Pons (tissue), 1 donor: ENCODE measurements at regions not wholly inside any gene's neighbourhood (a gene's known extent, or its start where the extent isn't known, plus 50 kb on each side); places are given as distances from the start of the nearest gene placed in this dataset.
A peak's percentile ranks its signal among the peaks of the same experiment; 100 is the strongest.

Experiments used
- DNase-seq: peaks from one replicate; pipeline ENCODE4 v3.0.0-alpha.2; 2016; ENCODE audit warnings: low spot score

DNA sequence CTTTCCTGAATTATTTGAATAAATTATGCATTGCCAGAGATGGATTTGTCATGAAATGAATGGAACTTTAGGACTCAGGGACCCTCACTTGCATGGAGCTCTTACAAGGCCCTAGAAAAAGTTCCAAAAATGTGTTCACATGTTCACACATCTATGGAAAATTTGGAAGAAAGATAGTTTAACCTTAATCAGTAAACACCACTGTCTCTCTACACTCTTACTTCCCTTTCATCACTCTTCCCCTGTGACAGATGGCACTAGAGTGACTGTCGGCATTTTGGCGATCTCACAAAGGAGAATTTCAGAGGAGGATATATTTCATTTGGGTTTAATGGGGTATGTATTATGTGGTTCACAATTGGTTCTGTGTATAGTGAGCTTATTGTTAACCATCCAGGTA is 600.8 kb downstream of the IGSF11 start:
- DNase-seq, result no peak

DNA sequence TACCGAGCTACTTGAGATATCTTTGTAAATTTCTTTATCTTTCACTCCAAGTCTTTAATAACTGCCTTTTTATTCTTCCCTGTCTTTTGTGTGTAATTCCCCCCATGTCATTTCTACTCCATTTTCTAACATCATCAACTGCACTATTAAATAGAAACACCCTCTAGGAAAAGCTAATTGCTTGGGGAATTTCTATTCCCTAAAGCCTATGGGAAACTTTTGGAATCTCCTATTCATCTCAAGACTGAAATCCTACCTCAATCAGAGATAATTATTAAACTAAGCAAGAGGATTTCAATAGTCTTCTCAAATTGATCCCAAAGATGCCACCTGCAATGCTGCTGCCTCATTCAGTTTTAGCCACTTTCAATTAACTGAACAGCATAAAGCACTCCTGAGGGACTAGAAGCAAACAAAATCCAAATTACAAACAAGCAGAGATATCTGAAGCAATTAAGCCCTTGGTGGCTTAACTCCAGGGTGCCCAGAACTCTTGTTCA is 598.7 kb downstream of the IGSF11 start:
- no peak for DNase-seq

DNA sequence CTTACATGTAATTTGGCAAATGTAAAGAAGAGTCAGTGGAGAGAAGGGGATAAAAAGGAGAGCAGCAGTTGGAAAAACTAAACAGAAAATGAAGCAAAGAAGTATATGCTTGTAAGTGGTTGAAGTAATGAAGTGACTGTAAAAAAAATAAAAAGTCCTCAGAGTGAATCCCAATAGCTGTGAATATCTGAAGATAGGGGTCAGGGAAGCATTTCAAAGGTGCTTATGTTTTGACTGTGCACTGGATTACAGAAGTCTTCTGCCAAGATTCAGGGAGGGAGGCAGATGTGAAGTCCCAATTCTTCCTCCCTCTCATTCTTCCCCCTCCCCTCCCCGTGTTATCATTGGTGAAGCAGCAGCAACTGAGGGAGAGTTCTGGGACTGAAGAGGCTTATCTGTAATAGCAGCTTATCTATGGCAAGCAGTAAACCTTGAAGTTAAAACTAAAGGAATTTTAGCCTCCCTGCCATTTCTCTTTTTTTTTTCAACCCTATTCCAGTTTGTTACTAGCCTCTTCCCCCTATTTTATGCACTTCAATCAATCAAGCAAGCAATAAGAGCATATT is 597.9 kb downstream of the IGSF11 start:
- DNase-seq, result no peak

DNA sequence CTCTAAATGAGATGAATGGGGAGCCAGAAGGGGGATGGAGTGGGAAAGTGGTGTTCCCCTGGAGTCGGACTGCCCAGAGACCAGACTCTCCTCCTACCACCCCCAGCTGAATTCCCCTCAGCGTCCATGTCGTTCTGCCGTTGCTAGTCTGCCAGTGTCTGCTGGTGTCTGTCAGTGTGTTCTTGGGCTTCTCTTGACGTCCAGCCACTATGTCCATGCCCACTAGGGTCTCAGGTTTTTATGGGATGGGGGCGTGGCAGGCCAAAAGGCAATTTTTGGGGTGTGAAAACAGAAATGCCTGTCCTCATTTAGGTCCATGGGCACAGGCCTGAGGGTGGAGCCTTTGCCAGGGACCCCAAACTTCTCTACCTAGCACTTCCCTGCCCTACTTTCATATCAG is 589.6 kb downstream of the IGSF11 start:
- DNase-seq, result no peak

DNA sequence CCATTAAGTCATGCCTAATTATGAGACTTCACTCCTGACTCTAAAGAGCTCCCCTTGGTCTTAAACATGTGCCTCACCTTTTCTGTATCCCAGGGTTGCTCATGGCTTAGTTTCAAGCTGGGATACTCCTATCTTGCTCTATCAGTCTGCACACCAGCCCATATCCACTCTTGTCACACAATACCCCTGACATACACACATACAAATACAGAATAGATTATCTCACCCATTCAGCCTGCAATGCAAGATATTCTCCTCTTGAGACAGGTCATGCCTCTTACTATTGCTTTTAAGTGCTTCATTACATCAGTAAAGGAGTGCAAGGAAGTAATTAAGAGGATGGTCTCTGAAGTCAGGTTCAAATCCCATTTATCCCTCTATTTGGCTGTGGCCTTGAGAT is 587.3 kb downstream of the IGSF11 start:
- no peak for DNase-seq

DNA sequence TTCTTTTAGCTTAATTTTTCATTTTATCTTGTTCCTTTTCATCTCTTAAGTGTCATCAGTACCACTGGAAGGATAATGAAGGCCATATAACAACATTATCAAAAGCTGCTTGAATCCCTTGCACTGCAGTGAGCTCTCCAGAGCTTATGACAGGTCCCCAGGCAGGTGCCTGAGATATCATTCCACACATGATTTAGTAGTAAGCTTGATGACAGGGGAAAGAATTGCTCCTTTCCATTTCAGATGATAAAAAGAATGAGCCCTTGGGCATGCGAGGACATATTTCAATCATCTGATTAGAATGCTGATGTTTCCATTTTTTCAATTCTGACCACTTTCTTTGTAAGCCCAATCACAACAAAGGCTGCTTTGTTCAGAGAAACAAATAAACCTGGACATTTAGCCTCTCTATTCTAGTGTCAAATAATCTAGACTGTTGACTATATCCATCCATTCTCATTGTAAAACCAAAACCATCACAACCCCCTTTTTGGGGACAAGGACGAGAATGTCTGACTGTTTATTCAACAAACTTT is 567.8 kb downstream of the IGSF11 start:
- DNase-seq, result no peak

DNA sequence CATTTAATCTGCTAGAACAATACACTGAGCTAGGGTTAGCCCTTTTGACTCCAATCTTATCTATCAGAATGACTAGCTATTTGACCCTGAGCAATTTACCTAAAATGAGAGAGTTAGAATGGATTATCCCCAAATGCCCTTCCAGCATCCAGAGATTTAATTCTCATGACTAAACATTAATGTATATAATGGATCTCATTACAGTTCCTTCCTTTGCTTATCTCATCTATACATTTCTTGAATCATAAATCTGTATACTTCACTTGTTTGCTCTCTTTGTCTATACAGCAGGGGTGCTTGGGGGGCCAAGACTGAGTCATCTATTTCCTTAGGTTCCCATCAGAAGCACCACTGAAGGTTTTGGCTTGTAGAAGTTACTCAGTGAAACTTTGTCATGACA is 565.8 kb downstream of the IGSF11 start:
- DNase-seq, result no peak

DNA sequence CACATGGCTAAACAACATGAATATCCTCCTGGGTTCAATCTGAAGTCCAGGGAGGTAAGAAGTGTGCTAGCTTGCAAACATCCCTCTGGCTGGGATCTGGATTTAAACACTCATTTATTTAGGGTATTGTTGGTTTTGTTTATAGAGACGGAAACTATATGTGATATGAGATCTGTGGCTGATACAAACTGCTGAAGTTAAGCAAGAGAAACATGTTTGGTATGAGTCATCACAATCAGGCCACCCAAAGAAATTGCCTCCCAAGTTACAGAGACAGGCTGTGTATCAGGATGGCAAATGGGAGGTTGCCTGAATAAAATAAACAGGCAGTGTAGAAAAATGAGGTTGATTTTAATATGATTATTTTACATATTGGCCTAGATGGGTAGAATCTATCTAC is 562.1 kb downstream of the IGSF11 start:
- DNase-seq, result no peak

DNA sequence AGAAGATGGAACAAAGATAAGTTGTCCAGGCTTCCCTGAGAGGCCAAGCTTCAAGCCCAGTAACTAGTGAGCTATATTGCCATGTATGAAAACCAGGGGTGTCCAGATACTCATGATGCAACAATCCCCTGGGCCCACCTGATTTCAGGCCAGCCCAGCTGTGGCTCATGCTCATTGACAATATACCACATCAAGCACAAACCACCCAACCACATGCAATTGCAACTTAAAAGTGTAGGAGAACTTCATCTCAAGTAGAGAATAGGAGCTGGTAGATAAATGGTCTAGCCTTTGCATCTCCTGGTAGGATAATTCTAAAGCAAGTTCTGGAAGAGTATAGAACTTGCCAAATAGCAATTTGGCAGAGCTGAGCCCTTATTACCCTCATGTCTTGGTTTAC is 561.3 kb downstream of the IGSF11 start:
- no peak for DNase-seq

DNA sequence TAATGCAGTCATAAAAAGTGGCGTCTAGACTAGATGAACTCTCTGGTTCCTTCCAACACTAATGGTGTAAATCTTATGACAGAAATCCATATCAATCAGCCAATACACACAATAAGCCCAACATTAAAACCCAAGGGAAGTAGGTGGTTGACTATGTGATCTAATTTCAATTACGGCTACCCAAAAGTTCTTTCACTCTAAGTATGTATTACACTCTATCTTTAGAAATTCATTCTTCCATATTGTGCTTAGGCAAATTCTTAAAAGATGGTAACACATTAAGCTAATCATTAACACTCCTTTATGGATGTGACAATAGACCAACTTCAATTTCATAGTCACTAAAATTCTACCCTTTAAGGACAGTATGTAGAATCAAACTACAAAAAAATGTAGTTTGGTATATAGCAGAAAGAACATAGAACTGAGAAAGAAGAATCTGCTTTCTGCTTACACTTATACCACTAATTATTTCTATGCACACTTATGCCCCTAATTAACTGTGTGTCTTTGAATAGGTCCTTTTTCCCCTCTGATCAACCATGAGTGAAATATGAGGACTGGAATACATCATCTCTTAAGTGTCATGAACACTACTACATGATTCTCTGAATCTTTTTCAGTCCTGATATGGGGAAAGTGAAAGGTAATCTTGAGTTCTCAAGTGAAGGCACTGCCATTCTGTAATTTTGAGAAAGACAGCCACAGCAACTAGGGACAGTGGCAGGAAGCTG is 557.6 kb downstream of the IGSF11 start:
- DNase-seq, result no peak

DNA sequence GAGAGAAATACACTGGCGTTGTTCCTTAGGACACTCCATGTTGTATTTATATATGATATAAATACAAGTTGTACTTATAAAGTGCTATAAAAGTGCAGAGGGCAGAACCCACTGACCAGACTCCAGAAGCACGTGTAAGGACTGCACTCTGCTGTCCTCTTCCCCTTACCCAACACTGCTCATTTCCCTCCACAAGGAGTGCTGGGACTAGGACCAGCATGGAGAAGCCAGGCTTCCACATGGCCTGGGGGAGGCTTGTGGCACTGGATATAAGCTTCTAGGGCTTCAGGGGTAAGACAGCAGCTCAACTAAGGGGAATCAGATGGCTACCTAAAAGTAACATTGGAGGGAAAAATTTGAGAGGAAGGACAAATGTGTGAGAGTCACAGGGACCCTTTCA is 556.9 kb downstream of the IGSF11 start:
- no peak for DNase-seq

DNA sequence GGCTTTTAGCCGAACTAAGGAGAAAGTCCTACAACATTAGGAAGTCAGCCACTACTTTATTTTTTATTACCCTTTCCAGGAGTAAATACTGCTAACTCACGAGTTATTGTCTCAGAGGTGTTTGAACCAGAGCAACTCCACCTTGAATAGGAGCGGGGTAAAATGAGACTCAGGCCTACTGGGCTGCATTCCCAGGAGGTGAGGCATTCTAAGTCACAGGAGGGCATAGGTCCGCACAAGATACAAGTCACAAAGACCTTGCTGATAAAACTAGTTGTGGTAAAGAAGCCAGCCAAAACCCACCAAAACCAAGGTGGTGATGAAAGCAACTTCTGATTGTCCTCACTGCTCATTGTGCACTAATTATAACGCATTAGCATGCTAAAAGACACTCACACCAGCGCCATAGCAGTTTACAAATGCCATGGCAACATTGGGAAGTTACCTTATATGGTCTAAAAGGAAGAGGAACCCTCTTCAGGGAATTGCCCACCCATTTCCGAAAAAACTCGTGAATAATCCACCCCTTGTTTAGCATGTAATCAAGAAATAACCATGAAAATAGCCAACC is 555.9 kb downstream of the IGSF11 start:
- no peak for DNase-seq

DNA sequence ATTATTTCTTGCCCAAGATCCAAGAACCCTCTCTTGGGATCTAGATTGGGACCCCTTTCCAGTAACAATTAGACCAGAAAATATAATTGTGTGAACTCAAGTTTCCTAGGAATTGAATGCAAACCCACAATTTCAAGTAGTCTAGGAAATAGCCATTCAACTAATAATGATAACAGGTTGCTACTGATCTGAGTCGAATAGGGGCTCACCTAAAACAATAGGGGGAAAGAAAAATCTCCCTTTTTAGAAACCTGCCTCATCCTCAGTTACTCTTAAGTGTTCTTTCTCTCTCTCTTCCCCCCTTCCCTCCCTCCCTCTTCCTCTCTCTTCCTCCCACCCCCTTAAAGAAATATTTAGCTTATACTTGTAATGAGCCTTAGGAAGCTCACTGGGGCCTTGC is 555.3 kb downstream of the IGSF11 start:
- no peak for DNase-seq

DNA sequence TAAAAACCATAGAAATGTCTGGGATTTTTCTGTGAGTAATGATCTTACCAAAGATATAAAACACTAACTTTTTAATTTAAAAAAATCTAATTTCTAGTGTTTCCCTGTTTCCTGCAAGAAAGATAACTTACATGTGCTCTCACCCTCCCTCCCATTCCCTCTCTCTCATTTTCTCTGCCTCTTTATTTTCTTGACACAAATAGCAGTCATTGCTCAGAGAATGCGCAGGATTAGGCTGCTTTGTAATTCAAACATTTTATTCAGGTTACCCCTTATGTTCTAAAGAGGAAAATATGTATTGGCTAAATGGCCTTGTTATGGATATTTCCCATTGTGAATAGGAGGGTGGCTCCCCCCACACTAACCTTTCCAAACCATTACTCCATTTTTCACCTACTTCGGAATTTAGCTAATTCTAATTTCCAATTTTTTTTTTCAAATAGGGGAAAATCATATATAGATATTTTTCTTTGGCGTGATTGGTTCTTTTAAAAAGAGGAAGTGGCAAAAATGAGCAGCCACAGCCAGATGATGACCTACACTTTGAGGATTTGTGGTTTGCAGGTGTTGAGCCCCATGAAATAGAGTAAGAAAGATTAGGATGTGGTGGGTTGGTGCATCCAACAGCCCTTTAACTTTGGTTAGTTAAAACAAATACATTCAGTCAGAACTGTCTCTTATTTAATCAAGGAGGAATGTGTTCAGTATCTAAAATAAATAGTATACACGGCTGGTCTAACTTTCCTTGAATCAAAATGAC is 554.4 kb downstream of the IGSF11 start:
- no peak for DNase-seq

DNA sequence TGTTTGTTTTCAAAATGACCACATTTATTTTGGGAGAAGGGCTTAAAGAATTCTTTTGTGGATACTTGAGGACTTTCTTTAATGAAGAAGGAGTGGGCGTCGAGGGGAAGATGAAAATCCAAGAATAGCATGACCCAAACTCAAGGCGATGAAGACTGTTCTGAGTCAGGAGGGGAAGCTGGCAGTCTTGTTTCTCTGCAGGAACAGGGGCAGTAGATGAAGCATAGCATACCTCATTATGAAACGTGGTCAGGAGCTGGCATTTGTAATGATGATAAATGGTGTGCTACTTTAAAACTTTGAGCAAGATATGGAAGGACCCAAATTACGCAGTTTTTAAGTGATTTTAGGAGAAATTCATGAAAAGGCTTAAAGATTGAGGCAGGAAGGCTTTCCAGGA is 549.0 kb downstream of the IGSF11 start:
- no peak for DNase-seq

DNA sequence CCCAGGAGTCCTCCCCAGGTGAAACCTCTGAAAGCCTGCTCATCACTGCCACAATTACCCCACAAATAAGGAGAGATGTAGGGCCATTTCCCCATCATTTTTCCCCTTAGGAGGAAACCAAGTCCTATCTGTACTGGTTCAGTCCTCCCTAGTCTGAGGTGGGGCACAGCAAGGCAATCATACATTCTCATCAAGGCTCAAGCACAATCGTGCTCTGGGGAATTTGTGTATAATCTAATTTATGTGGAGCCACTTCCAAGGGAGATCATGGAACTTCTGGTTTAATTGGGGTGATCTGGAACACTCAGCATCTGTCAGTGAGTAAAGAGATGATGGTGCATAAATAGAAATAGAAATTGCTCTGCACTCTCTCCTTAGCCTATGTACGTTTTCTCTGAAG is 546.9 kb downstream of the IGSF11 start:
- no peak for DNase-seq

DNA sequence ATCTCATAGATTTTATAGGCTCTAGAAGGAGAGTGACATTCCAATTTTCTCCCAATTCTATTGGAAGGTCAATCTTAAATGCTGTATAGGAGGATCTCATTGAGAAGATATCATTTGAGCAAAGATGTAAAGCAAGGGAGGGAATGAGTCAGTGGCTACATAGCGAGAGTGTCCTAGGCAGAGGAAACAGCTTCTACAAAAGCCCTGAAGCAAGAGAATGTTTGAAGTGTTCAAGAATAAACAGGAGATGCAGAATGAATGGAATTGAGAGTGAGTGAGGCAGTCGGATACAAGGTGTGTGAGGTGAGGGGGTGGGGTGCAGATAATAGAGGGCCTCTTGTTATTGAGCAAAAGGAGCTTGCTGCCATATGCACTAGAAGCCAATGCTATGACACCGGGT is 545.9 kb downstream of the IGSF11 start:
- DNase-seq, result no peak

DNA sequence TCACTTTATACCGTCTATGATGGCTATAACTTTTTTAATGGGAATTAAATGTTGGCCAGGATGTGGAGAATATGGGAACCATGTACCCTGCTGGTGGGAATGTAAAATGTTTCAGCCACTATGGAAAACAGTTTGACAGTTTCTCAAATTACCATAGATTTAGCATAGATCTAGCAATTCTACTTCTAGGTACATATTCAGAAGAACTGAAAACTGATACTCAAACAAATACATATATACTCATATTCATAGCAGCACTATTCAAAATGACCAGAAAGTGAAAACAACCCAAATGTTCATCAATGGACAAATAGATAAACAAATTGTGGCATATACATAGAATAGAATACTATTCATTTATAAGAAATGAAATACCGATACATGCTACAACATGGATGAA is 539.4 kb downstream of the IGSF11 start:
- DNase-seq, result no peak

DNA sequence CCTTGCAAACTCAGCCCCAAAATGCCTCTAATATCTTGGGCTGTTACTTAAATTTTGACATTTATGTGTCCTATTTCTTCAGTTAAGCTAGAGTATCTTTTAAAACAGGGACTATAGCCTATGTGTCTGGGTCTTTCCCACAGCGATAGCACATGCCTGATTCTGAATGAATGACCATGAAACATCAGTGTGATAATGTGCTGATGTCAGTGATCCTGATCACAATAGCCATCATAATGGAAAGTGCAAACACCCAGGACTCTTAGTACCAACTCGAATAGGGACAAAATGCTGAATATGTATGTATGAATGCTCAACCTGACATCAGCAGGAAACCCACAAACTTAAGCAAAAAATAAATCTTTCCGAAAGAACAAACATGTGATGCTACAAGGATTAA is 537.4 kb downstream of the IGSF11 start:
- DNase-seq, result no peak

DNA sequence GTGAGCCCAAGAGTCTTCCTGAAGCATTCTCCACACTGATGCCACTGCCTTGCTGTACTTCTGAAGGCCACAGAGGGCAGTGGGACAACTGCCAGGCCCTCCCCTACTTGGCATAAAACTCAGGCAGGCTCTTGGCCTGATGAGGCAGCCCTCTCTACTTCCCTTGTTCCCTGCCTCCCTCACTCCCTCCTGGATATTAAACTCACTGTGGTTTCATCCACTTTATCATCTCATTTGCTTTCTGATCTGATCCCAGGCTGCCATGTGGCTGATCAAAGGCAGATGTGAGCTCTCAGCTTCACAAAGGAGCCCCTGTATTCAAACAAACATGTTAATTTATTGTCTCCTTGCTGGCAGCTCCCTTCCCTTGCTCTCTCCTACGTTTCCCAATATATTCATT is 533.5 kb downstream of the IGSF11 start:
- peak; percentile 64 for DNase-seq

DNA sequence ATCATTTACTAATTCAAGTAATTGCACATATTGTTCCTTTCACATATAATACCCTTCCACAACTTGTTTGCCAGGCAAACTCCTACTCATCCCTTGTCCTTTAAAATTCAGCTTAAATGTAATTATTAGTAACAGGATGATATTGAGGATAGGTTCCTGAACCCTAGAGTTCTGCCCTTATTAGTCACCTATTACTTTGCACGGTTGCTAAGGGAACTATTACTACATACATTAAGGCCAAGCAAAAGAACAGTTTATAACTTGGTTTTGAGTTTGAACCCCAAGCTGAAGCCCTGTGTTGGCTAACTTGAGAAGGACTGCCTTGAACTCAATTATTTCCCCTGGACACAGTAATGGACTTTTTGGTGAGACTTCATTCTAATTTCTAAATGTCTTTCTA is 529.7 kb downstream of the IGSF11 start:
- DNase-seq, result no peak

DNA sequence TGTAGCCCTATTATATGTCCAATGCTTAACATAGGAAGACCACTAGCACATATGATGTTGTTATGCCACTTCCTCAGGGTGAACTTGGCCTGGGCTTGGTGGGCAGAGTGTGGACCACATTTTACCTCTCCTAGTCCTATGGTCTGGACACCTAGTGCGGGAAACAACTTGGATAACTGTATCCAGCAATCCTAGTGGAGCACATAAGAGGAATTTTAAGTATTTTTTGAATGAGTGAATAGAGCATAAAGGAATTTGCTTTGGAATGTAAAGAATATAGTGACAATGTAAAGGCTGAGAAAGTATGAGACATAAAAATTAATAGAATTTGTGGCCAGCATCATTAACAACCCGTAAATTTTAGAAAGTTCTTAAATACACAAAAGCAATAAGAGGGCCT is 528.9 kb downstream of the IGSF11 start:
- no peak for DNase-seq

DNA sequence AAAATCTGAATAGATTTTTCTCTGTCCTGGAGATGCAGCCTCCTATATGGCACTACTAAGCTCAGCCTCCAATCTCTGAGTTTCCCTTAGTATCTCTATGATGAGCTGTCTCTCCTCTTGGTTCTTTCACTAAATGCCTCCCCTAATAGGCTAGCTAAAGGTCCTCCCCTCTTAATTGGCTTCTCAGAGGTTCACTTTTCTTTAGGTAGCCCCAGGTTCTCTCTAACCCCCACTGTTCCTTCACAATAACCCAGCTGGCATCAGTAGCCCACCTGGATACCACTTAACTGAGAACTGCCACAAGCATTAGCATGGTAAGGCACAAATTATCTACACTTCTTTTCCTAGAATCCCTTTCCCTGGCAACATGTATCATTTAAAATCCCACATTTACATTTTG is 523.2 kb downstream of the IGSF11 start:
- DNase-seq, result no peak
